ENCODE measurements at regions not wholly inside any gene's neighbourhood (a gene's known extent, or its start where the extent isn't known, plus 50 kb on each side); places are given as distances from the start of the nearest gene placed in this dataset.

DNA sequence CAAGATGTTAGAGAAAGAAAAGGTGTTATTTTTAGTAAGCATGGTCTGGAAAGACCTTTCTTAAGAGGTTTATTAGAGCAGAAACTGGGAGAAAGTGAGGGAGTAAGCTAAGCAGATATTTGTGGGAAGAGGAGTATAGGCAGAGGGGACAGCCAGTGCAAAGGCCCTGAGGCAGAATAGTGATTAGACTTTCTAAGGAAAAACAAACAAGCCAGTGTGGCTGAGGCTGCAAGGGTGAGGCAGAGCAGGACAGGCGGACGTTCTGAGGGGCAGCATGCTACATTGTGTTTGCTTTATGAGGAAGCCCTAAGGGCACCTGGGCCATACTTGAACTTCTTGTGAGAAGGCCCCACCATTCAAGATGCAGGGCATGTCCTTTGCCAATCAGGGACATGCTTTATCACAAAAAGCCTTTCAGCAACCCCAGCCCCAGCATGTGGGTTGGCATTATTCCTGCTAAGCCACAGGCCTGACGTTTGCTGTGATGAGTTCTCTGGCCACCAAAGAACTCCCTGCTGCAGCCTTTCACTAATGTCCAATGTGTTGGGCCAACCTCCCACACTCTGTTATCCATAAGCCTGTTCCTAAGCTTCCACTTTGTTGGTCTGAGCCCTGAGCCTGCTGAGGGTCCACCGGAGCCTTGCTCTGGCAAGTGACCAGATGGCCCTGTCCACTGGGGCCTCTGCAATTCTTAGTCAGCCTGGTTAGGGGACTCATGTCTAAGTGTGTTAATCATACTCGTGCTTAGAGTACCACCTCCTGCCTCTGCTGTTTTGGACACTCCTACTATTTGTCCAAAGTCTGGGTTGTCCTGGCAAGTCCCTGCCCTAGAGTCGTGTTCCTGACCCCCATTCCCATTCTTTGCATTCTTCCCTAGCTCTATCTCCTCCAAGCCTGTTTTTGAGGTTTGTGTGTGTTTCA lies 209.9 kb upstream of the CTNNB1 start:
- Histone ChIP-seq H3K9ac (ENCODE audit: low read length) (no peak overlapping the region), H3K27me3 (ENCODE audit: insufficient read depth, low read length) (no peaks in the 10 kb centered on the region), H3K79me2 (ENCODE audit: insufficient read depth, low read length) (no peaks in the 10 kb centered on the region), H4K20me1 (ENCODE audit: insufficient read depth, low read length) (no peaks in the 10 kb centered on the region), H3K9me3 (ENCODE audit: insufficient read depth, low read depth, low read length) (no peaks in the 10 kb centered on the region), H2AFZ (ENCODE audit: low read depth, low read length) (no peak overlapping the region), H3K4me3 (ENCODE audit: insufficient read depth, low read depth, low read length) (no peak overlapping the region), H3K36me3 (ENCODE audit: insufficient read depth, low read length) (no peaks in the 10 kb centered on the region), H3K4me2 (ENCODE audit: low read length) (no peak overlapping the region), H3K27ac (ENCODE audit: low read depth, low read length) (no peak overlapping the region), H3K4me1 (ENCODE audit: insufficient read depth, low read length) (no peaks in the 10 kb centered on the region)
- FAIRE-seq (no peak), DNase-seq (ENCODE audit: low read depth) (no peak)
- peaks cover 11% of the 10 kb centered on the region for H3K4me1 Mint-ChIP-seq (ENCODE audit: low read depth, unreplicated experiment)
- no peak overlapping the region for H3K27ac Mint-ChIP-seq (ENCODE audit: unreplicated experiment)
- H3K36me3 Mint-ChIP-seq (ENCODE audit: low read depth, unreplicated experiment), result no peaks in the 10 kb centered on the region
- TF ChIP-seq EZH2 (IDR thresholded peaks at IDR 0.05; ENCODE audit: insufficient read depth, low read length), result no peak
- TF ChIP-seq CTCF (IDR thresholded peaks at IDR 0.05; ENCODE audit: insufficient read depth, low read depth, low read length), result no peak
- H3K27me3 Mint-ChIP-seq (ENCODE audit: low read depth, unreplicated experiment), result peaks cover 8% of the 10 kb centered on the region
- no peak overlapping the region for H3K4me3 Mint-ChIP-seq (ENCODE audit: unreplicated experiment)
- no peaks in the 10 kb centered on the region for H3K9me3 Mint-ChIP-seq (ENCODE audit: unreplicated experiment)

GRCh38 chr3:40990062-40990456 lies 209.2 kb upstream of the CTNNB1 start:
- Mint-ChIP-seq H3K9me3 (ENCODE audit: unreplicated experiment) (no peaks in the 10 kb centered on the region), H3K27ac (ENCODE audit: unreplicated experiment) (no peak overlapping the region), H3K27me3 (ENCODE audit: low read depth, unreplicated experiment) (peaks cover 8% of the 10 kb centered on the region), H3K4me1 (ENCODE audit: low read depth, unreplicated experiment) (peaks cover 10% of the 10 kb centered on the region), H3K36me3 (ENCODE audit: low read depth, unreplicated experiment) (no peaks in the 10 kb centered on the region), H3K4me3 (ENCODE audit: unreplicated experiment) (no peak overlapping the region)
- H3K9ac ChIP-seq (ENCODE audit: low read length), result no peak overlapping the region
- DNase-seq (ENCODE audit: low read depth), result no peak
- no peak for FAIRE-seq
- no peak overlapping the region for H2AFZ ChIP-seq (ENCODE audit: low read depth, low read length)
- H3K36me3 ChIP-seq (ENCODE audit: insufficient read depth, low read length), result no peaks in the 10 kb centered on the region
- no peaks in the 10 kb centered on the region for H3K9me3 ChIP-seq (ENCODE audit: insufficient read depth, low read depth, low read length)
- H3K4me2 ChIP-seq (ENCODE audit: low read length), result no peak overlapping the region
- no peaks in the 10 kb centered on the region for H3K4me1 ChIP-seq (ENCODE audit: insufficient read depth, low read length)
- H3K4me3 ChIP-seq (ENCODE audit: insufficient read depth, low read depth, low read length), result no peak overlapping the region
- H4K20me1 ChIP-seq (ENCODE audit: insufficient read depth, low read length), result no peaks in the 10 kb centered on the region
- no peaks in the 10 kb centered on the region for H3K79me2 ChIP-seq (ENCODE audit: insufficient read depth, low read length)
- no peak for TF ChIP-seq CTCF (IDR thresholded peaks at IDR 0.05; ENCODE audit: insufficient read depth, low read depth, low read length)
- TF ChIP-seq EZH2 (IDR thresholded peaks at IDR 0.05; ENCODE audit: insufficient read depth, low read length), result no peak
- H3K27me3 ChIP-seq (ENCODE audit: insufficient read depth, low read length), result no peaks in the 10 kb centered on the region
- H3K27ac ChIP-seq (ENCODE audit: low read depth, low read length), result no peak overlapping the region

- Mint-ChIP-seq H3K27me3 (ENCODE audit: low read depth, unreplicated experiment) (peaks cover 3% of the 10 kb centered on the region), H3K36me3 (ENCODE audit: low read depth, unreplicated experiment) (no peaks in the 10 kb centered on the region), H3K9me3 (ENCODE audit: unreplicated experiment) (no peaks in the 10 kb centered on the region), H3K4me1 (ENCODE audit: low read depth, unreplicated experiment) (peaks cover 22% of the 10 kb centered on the region), H3K4me3 (ENCODE audit: unreplicated experiment) (no peak overlapping the region), H3K27ac (ENCODE audit: unreplicated experiment) (no peak overlapping the region)
- H3K9ac ChIP-seq (ENCODE audit: low read length), result no peak overlapping the region
- H2AFZ ChIP-seq (ENCODE audit: low read depth, low read length), result no peak overlapping the region
- no peak overlapping the region for H3K4me2 ChIP-seq (ENCODE audit: low read length)
- H3K79me2 ChIP-seq (ENCODE audit: insufficient read depth, low read length), result no peaks in the 10 kb centered on the region
- H4K20me1 ChIP-seq (ENCODE audit: insufficient read depth, low read length), result no peaks in the 10 kb centered on the region
- no peaks in the 10 kb centered on the region for H3K9me3 ChIP-seq (ENCODE audit: insufficient read depth, low read depth, low read length)
- no peak for DNase-seq (ENCODE audit: low read depth)
- H3K4me3 ChIP-seq (ENCODE audit: insufficient read depth, low read depth, low read length), result no peak overlapping the region
- H3K27ac ChIP-seq (ENCODE audit: low read depth, low read length), result no peak overlapping the region
- FAIRE-seq, result no peak
- H3K27me3 ChIP-seq (ENCODE audit: insufficient read depth, low read length), result no peaks in the 10 kb centered on the region
- H3K36me3 ChIP-seq (ENCODE audit: insufficient read depth, low read length), result no peaks in the 10 kb centered on the region
- TF ChIP-seq EZH2 (IDR thresholded peaks at IDR 0.05; ENCODE audit: insufficient read depth, low read length), result no peak
- no peak for TF ChIP-seq CTCF (IDR thresholded peaks at IDR 0.05; ENCODE audit: insufficient read depth, low read depth, low read length)
- H3K4me1 ChIP-seq (ENCODE audit: insufficient read depth, low read length), result no peaks in the 10 kb centered on the region
Measured at GRCh38 chr3:40992023-40992422, 207.3 kb upstream of the CTNNB1 start.
